ENCODE measurements at regions not wholly inside any gene's neighbourhood (a gene's known extent, or its start where the extent isn't known, plus 50 kb on each side); places are given as distances from the start of the nearest gene placed in this dataset.
A peak's percentile ranks its signal among the peaks of the same experiment; 100 is the strongest.

GRCh38 chr14:87230726-87231125, 762.3 kb downstream of the GALC start:
- no peak for DNase-seq

- no peak for DNase-seq
Measured at GRCh38 chr14:87229131-87229530, 763.9 kb downstream of the GALC start.

GRCh38 chr14:87217023-87217422, 776.0 kb downstream of the GALC start:
- no peak for DNase-seq

- no peak for DNase-seq
Measured at GRCh38 chr14:87214558-87214957, 778.4 kb downstream of the GALC start.

GRCh38 chr14:87207756-87208155, 785.2 kb downstream of the GALC start:
- no peak for DNase-seq

- no peak for DNase-seq
Measured at GRCh38 chr14:87205811-87206210, 787.2 kb downstream of the GALC start.

- DNase-seq = no peak
Measured at GRCh38 chr14:87203346-87203745, 789.6 kb downstream of the GALC start.

GRCh38 chr14:87199381-87199780, 793.6 kb downstream of the GALC start:
- DNase-seq = no peak

GRCh38 chr14:87196436-87196835, 796.5 kb downstream of the GALC start:
- no peak for DNase-seq

- DNase-seq = no peak
Measured at GRCh38 chr14:87187786-87188185, 805.2 kb downstream of the GALC start.

- no peak for DNase-seq
Measured at GRCh38 chr14:87186737-87187136, 806.2 kb downstream of the GALC start.

GRCh38 chr14:87185961-87186560, 806.9 kb downstream of the GALC start:
- DNase-seq = no peak

GRCh38 chr14:87184180-87184579, 808.8 kb downstream of the GALC start:
- no peak for DNase-seq

GRCh38 chr14:87181288-87181687, 811.7 kb downstream of the GALC start:
- no peak for DNase-seq

GRCh38 chr14:87179936-87180335, 813.0 kb downstream of the GALC start:
- no peak for DNase-seq

GRCh38 chr14:87178277-87178676, 814.7 kb downstream of the GALC start:
- DNase-seq = no peak

GRCh38 chr14:87175175-87175574, 817.8 kb downstream of the GALC start:
- peak; percentile 84 for DNase-seq

- no peak for DNase-seq
Measured at GRCh38 chr14:87171141-87171540, 821.8 kb downstream of the GALC start.

- DNase-seq = no peak
Measured at GRCh38 chr14:87170179-87170578, 822.8 kb downstream of the GALC start.

GRCh38 chr14:87169362-87169761, 823.6 kb downstream of the GALC start:
- DNase-seq = no peak

GRCh38 chr14:87161502-87161901, 831.5 kb downstream of the GALC start:
- DNase-seq = no peak

- no peak for DNase-seq
Measured at GRCh38 chr14:87160989-87161388, 832.0 kb downstream of the GALC start.

GRCh38 chr14:87158283-87158682, 834.7 kb downstream of the GALC start:
- no peak for DNase-seq

- no peak for DNase-seq
Measured at GRCh38 chr14:87156878-87157277, 836.1 kb downstream of the GALC start.

- DNase-seq = no peak
Measured at GRCh38 chr14:87155856-87156488, 837.0 kb downstream of the GALC start.
